Mucosa of descending colon (tissue), 3 donors: ENCODE measurements at regions not wholly inside any gene's neighbourhood (a gene's known extent, or its start where the extent isn't known, plus 50 kb on each side); places are given as distances from the start of the nearest gene placed in this dataset.

Experiments used
- ATAC-seq: fragments of 200-7000 bp; cut with Tn5 transposase; one replicate; pipeline ENCODE4 v1.9.1; 2020; ENCODE audit warnings: mild to moderate bottlenecking, moderate library complexity
- DNase-seq, 3 donors: peaks; one replicate each; pipeline ENCODE4 v3.0.0-alpha.2; 2020
- H3K36me3 ChIP-seq: fragments of 200-600 bp; one replicate; pipeline ENCODE4 v1.8.0; 2021; ENCODE audit warnings: low read depth, mild to moderate bottlenecking
- H3K4me1 ChIP-seq: fragments of 200-600 bp; one replicate; pipeline ENCODE4 v1.8.0; 2021; ENCODE audit warnings: low read depth, mild to moderate bottlenecking
- H3K4me3 ChIP-seq: fragments of 200-600 bp; one replicate; pipeline ENCODE4 v1.8.0; 2021; ENCODE audit warnings: mild to moderate bottlenecking
- H3K9me3 ChIP-seq: fragments of 200-600 bp; one replicate; pipeline ENCODE4 v1.8.0; 2021; ENCODE audit warnings: mild to moderate bottlenecking
- CTCF ChIP-seq: fragments of 200-600 bp; IDR thresholded peaks from one replicate; pipeline ENCODE4 v1.8.0; 2022; ENCODE audit warnings: antibody characterized with exemption, mild to moderate bottlenecking
- intact Hi-C, 2 donors: fragments of 100-400 bp; cut with DNase I in 1 of 2; cut with micrococcal nuclease in 1 of 2; formaldehyde crosslinking; loops; one replicate each; pipeline versions ENCODE4 v1.11.0 to v1.11.1; 2022; cut with DNase I, micrococcal nuclease
- donor health status: DM: no; HTN: no; CAD: no; lungs with moderate emphysema.
- donor health status: DM: no; HTN: no; CAD: no.
- donor health status: DM: no; HTN: yes; CAD: no.

- intact Hi-C loops = no loop called here
- no peaks in the 10 kb centered on the region for H3K9me3 ChIP-seq
- no peak for ATAC-seq
Observed at GRCh38 chr5:68821056-68821455, 272.8 kb upstream of the SLC30A5 start.

DNA sequence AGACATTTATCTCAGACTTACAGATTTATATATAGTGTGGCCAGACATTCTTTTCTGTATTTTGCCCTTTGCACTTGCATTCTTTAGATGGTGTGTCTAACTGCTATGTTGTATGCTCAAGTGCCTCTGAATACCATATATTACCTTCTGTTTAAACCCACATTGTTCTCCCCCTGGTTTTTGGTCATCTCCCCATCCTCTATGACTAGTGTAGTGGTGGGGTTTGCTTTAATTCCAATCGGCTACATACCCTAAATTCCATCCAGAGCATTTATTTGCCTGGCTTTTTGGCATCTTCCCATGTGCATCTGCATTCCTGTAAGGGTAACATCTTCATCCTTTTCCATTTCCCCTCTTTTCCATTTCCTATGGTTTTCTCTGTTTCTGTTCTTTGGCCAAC lies 271.0 kb upstream of the SLC30A5 start:
- no peak for ATAC-seq
- DNase-seq = no peak
- H3K9me3 ChIP-seq = no peaks in the 10 kb centered on the region
- TF ChIP-seq CTCF = no peak
- no peak overlapping the region for H3K4me3 ChIP-seq
- intact Hi-C loops = no loop called here
- no peaks in the 10 kb centered on the region for H3K36me3 ChIP-seq
- H3K4me1 ChIP-seq = no peaks in the 10 kb centered on the region

More at GRCh38 chr5:68821056-68821455, 272.8 kb upstream of the SLC30A5 start:
- TF ChIP-seq CTCF = no peak
- H3K4me1 ChIP-seq = no peaks in the 10 kb centered on the region
- DNase-seq = no peak
- no peaks in the 10 kb centered on the region for H3K36me3 ChIP-seq
- no peak overlapping the region for H3K4me3 ChIP-seq

DNA sequence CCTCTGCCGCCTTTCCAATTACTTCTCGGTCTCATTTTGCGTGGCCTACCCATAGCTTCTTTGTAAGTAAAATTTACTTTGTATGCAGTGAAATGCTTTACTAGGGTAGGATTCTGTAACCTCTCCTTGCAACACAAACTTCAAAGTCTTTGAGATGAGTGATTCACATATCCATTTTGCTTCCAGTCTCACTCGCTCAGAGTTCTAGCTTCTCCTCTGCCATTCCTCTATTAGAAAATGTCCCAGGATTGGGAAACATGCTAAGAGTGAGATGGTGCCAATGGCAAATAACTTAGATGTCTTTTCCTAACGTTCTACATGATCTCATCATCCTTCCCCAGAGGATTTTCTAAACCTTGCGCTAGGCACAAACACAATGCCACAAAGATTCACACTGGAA lies 270.5 kb upstream of the SLC30A5 start:
- no peak for TF ChIP-seq CTCF
- DNase-seq = no peak
- no peaks in the 10 kb centered on the region for H3K36me3 ChIP-seq
- no peaks in the 10 kb centered on the region for H3K4me1 ChIP-seq
- no peak overlapping the region for H3K4me3 ChIP-seq
- no peaks in the 10 kb centered on the region for H3K9me3 ChIP-seq
- intact Hi-C loops = no loop called here
- ATAC-seq = no peak

- no peak for ATAC-seq
- DNase-seq = no peak
- TF ChIP-seq CTCF = no peak
- no peaks in the 10 kb centered on the region for H3K36me3 ChIP-seq
- H3K4me3 ChIP-seq = no peak overlapping the region
- no peaks in the 10 kb centered on the region for H3K9me3 ChIP-seq
- H3K4me1 ChIP-seq = no peaks in the 10 kb centered on the region
- intact Hi-C loops = no loop called here
Observed at GRCh38 chr5:68830377-68830898, 263.4 kb upstream of the SLC30A5 start.

GRCh38 chr5:68834491-68834981 lies 259.3 kb upstream of the SLC30A5 start:
- intact Hi-C loops = no loop called here
- Histone ChIP-seq H3K9me3 (no peaks in the 10 kb centered on the region), H3K4me1 (no peaks in the 10 kb centered on the region), H3K36me3 (no peaks in the 10 kb centered on the region), H3K4me3 (no peak overlapping the region)
- DNase-seq (no peak), ATAC-seq (no peak)
- TF ChIP-seq CTCF = no peak

- H3K9me3 ChIP-seq = no peaks in the 10 kb centered on the region
- TF ChIP-seq CTCF = no peak
- no peaks in the 10 kb centered on the region for H3K36me3 ChIP-seq
- DNase-seq (no peak), ATAC-seq (peak; percentile 44)
- no peak overlapping the region for H3K4me3 ChIP-seq
- H3K4me1 ChIP-seq = no peaks in the 10 kb centered on the region
- intact Hi-C loops = no loop called here
Observed at GRCh38 chr5:68838157-68838718, 255.6 kb upstream of the SLC30A5 start.
